Posterior cingulate gyrus (tissue), 11 donors: ENCODE measurements at regions not wholly inside any gene's neighbourhood (a gene's known extent, or its start where the extent isn't known, plus 50 kb on each side); places are given as distances from the start of the nearest gene placed in this dataset.
"Not testable (repeated sequence)": the region's sequence is repeated elsewhere in the genome, so short reads cannot be mapped to it uniquely, and the experiment has no call there.

Experiments used
- DNase-seq, 10 donors: peaks; one replicate each; pipeline versions ENCODE4 v3.0.0 to v3.0.0-alpha.2; 2020 to 2021; ENCODE audit warnings: mixed read lengths in 3 of 10
- intact Hi-C: fragments of 100-400 bp; cut with DNase I; formaldehyde crosslinking; loops from one replicate; pipeline ENCODE4 v1.15.1; 2023

DNA sequence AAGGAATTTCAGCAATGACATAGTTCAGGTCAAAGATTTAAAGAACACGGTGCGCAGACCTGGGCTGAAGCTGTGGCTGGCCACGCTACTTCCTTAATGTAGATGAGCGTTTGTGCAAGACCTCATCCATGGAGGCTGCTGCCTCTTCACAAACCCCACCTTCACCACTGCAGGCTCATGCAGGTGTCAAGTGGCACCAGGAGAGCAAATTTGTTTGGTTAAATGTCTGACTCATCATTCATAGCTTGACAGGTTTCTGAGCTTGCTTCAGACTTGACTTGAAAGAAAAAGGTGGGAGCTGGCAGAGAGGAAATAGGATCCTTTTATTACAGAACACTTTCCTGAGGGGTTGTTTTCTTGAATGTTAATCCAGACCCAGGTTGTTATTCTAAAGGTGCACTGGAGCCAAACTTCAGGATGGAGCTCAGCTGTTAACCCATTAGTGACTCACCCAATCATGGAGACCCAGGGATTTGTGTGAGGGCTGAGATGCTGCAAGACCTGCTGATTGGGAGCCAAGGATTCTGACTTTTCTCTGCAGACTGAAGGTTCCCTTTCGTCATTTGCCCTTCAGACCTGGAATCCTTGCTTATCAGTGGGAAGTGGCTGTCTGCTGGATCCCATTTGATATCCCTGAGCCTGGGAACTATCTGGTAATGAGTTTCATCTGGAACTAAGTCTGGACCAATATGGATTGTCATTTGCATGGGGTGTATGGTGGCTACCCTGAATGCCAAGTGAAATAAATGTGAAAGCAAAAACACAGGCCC lies 315.3 kb downstream of the PTTG2 start:
- intact Hi-C loops: no loop called here
- no peak for DNase-seq

- intact Hi-C loops: no loop called here
- no peak for DNase-seq
Measured at GRCh38 chr4:38278255-38278654, 318.1 kb downstream of the PTTG2 start.

DNA sequence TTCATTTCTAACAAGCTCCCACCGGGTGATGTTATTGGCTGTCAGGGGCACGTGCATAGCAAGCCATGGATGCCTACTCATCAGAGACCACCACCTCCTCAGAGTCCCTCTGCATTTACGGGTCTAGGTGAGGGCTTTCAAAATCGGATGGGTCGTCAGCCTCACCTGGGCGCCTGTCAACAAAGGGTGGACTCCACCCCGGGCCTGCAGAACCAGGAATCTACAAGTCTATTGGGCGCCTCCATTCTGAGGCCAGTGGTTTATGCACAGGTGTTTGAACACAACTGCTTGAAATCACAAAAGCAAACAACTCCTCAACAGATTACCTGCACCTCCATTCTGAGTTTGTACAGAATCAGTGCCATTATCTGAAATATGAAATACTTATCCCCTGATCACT lies 318.9 kb downstream of the PTTG2 start:
- DNase-seq: no peak
- intact Hi-C loops: no loop called here

- intact Hi-C loops: no loop called here
- no peak for DNase-seq
Measured at GRCh38 chr4:38279650-38280322, 319.6 kb downstream of the PTTG2 start.

DNA sequence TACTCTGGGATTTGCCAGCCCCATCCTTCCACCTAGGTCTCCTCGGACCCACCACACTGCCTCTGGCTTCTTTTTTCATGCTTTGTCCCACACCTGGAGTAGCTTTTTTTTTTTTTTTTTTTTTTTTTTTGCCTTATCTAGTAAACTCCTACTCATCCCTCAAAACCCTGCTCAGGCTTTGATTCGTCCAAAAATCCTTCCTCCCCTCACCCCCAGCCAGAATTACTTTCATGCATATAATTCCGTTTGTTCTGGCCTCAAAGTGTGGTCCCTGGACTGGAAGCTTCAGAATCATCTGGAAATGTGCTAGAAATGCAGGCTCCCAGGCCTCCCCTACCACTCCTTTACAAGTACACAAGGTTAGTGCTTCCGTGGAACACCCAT lies 320.1 kb downstream of the PTTG2 start:
- intact Hi-C loops: no loop called here
- no peak for DNase-seq

- no peak for DNase-seq
- intact Hi-C loops: no loop called here
Measured at GRCh38 chr4:38281371-38282071, 321.3 kb downstream of the PTTG2 start.

DNA sequence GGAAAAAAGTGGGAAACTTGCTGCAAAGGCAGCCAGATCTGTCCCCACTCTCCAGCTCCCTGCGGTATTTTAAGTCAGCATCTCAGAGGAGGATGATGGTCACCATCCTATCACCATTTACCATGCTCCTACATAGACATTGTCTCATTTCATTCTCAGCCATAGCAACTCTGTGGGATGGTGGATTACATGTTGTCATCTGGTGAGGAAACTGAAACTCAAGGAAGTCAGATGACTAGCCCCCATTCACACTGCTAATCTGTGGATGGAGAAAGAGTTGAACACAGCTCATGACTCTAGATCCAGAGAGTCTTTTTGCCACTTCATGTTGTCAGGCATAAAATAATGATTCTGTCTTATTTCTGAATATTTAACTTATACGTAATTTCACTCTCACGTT lies 323.5 kb downstream of the PTTG2 start:
- no peak for DNase-seq
- intact Hi-C loops: no loop called here

- DNase-seq: no peak
Measured at GRCh38 chr4:38284294-38285030, 324.3 kb downstream of the PTTG2 start.

GRCh38 chr4:38287101-38287851 lies 327.1 kb downstream of the PTTG2 start:
- no peak for DNase-seq
- intact Hi-C loops: no loop called here

More at GRCh38 chr4:38284294-38285030, 324.3 kb downstream of the PTTG2 start:
- intact Hi-C loops: no loop called here

DNA sequence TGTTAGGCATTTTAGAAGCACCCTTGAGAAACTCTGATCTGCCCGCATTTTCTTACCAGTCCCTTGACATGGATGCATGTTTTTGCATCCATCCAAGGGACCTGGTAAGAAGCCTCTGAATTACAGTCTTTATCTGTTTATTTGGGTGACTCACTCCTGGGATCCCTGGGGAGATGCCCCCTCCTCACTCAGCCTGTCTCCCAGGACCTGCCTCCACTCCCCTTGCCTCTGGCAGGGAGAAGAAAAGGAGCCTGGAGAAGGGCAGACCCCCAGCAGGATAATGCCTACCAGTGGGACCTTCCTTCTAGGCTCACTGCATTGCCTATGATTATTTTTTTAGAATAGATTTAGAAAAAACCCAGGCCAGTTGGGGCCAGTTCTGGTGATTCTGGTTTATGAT lies 329.4 kb downstream of the PTTG2 start:
- DNase-seq: no peak

GRCh38 chr4:38290366-38290765 lies 330.2 kb downstream of the PTTG2 start:
- intact Hi-C loops: no loop called here
- no peak for DNase-seq

More for the DNA sequence above, 329.4 kb downstream of the PTTG2 start:
- intact Hi-C loops: no loop called here

GRCh38 chr4:38290914-38291313 lies 330.7 kb downstream of the PTTG2 start:
- intact Hi-C loops: no loop called here
- no peak for DNase-seq

DNA sequence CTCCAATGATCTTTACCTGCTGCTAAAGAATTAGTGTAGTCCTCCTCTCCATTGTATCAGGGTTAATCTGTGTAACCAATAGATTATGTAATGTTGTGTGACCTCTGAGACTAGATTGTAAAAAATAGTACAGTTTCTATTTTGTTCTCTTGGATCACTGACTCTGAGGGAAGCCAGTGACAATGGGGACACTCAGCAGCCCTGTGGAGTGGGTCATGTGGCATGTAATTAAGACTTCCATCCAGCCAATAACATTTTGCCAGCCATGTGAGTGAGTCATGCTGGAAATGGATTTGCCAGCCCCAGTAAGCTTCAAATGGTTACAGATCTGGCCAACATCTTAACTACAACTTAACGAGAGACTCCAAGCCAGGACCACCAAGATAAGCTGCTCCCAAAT lies 332.3 kb downstream of the PTTG2 start:
- no peak for DNase-seq
- intact Hi-C loops: no loop called here

DNA sequence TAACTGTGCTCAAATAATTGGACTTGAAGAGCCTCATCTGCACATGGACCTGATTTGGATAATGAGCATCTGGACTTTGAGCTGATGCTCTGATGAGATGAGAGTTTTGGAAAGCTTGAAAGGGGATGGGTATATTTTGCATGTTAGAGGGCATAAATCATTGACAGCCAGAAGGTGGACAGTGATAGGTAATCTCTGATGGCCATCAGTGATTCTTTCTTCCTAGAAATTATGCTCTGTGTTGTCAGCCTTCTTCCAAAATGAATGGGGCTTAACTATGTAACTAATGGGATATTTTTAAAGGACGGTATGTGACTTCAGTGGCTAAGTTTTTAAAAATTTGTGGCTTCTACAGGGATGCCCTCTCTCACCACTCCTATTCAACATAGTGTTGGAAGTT lies 334.0 kb downstream of the PTTG2 start:
- no peak for DNase-seq
- intact Hi-C loops: no loop called here

DNA sequence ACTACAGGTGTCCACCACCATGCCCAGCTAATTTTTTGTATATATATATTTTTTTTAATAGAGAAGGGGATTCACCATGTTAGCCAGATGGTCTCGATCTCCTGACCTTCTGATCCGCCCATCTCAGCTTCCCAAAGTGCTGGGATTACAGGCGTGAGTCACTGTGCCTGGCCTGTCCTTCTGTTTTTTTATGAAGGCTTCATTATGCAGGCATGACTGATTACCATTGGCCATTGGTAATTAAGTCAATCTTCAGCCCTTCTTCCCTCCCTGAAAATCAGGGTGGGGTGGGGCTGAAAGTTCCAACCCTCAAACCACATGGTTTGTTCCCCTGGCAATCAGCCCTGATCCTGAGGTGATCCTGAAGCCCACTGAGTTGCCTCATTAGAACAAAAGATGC lies 336.9 kb downstream of the PTTG2 start:
- DNase-seq: no peak
- intact Hi-C loops: no loop called here

- DNase-seq: no peak
- intact Hi-C loops: no loop called here
Measured at GRCh38 chr4:38298868-38299713, 338.9 kb downstream of the PTTG2 start.

GRCh38 chr4:38302910-38303309 lies 342.7 kb downstream of the PTTG2 start:
- intact Hi-C loops: no loop called here
- no peak for DNase-seq

DNA sequence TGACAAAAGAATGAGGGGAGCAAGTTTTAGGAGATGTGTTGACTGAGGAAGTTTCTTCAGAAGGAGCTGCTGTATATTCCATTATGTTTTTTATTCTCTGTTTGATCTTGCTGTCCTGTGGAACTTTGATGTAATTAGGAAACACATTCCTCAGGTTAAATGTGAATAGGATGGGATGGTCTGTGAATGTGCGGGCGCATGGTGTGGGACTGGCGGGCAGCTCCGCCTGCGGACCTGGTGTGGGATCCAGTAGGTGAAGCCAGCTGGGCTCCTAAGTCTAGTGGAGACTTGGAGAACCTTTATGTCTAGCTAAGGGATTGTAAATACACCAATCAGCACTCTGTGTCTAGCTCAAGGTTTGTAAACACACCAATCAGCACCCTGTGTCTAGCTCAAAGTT lies 344.3 kb downstream of the PTTG2 start:
- DNase-seq, intact Hi-C loops: not testable (repeated sequence)

DNA sequence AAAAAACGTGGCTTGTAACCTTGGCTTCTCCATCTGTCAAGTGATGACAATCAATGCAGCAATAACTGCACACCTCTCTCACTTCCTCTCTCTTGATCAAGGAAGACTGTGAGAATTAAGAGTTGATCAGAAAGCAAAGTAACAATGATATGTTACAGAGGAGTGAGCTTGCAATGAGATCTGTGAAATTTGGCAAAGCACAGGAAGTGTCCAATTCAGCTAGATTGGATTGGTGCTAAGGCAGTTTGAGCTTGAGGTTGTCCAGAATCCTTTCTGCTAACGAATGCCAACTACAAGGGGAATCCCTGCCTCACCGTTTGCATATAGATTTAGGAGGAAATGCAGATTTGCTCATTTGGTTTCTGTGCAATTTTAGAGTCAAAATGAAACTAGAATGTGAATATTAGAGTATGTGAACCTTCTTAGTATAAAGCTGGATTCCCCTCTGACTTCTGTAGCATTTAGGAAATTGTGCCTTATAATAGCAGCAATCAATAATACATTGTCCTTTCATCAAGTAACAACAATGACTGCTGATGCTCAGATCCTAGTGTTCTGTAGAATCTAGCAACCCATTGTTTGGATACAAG lies 346.4 kb downstream of the PTTG2 start:
- no peak for DNase-seq
- intact Hi-C loops: loop anchor here (5.0 kb wide), 1 partner anchor 84 kb away; no protein-coding TSS in a partner anchor
